Esophagus muscularis mucosa (tissue), 3 donors: ENCODE measurements at regions not wholly inside any gene's neighbourhood (a gene's known extent, or its start where the extent isn't known, plus 50 kb on each side); places are given as distances from the start of the nearest gene placed in this dataset.

ENCODE experiments used
- CTCF ChIP-seq, 3 experiments: fragments of 200-600 bp in 2 of 3; fragments of 450-650 bp in 1 of 3; sonication (generic) in 2 of 3; IDR thresholded peaks; one replicate each; pipeline ENCODE4 v1.5.1; 2017 to 2019; ENCODE audit warnings: antibody characterized with exemption in 3 of 3, mild to moderate bottlenecking in 2 of 3, moderate library complexity in 1 of 3
- POLR2A ChIP-seq: fragments of 450-650 bp; IDR thresholded peaks from one replicate; pipeline ENCODE4 v1.6.1; 2017; ENCODE audit warnings: antibody characterized with exemption, moderate library complexity, mild to moderate bottlenecking, low read depth
- POLR2AphosphoS5 ChIP-seq, 2 donors: sonication (generic); formaldehyde crosslinking; IDR thresholded peaks; one replicate each; pipeline ENCODE4 v1.6.1; 2017; ENCODE audit warnings: antibody characterized with exemption in 2 of 2

- TF ChIP-seq CTCF (IDR thresholded peaks at IDR 0.05) (no peak), POLR2A (no peak), POLR2AphosphoS5 (IDR thresholded peaks at IDR 0.05) (no peak)
These were observed 76.2 kb downstream of the NFKBIZ start for GRCh38 chr3:101925564-101925963.
